NCI-H82 (cell line): ENCODE measurements at regions not wholly inside any gene's neighbourhood (a gene's known extent, or its start where the extent isn't known, plus 50 kb on each side); places are given as distances from the start of the nearest gene placed in this dataset.
A peak's percentile ranks its signal among the peaks of the same experiment; 100 is the strongest.
"Not testable (repeated sequence)": the region's sequence is repeated elsewhere in the genome, so short reads cannot be mapped to it uniquely, and the experiment has no call there.

Experiments
- DNase-seq: peaks from one replicate; lab custom pipeline; 2025; lab: John Stamatoyannopoulos, UW

DNA sequence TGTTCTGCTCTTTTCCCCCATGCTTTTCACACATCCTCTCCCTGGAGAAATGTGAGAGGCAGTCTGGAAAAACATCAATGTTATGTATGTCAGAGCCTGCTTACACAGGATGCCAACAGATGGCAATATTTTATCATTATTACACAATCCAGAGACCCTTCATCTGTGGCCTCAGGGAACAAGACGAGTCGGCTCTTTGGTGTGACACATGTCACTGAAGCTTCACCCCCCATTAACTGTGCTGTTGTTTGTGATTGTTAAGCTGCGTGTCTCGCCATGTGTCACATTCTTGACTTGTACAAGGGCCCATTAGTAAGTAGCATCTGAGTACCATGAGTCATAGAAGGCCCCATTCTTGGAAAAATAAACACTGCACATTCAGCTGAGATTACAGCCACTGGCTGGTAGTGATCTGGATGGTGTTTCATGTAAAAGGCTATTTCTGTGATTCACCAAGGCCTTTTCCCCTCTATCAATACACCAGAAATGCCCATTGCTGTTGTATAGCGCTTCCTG is 682.1 kb upstream of the SOX9 start:
- no peak for DNase-seq

DNA sequence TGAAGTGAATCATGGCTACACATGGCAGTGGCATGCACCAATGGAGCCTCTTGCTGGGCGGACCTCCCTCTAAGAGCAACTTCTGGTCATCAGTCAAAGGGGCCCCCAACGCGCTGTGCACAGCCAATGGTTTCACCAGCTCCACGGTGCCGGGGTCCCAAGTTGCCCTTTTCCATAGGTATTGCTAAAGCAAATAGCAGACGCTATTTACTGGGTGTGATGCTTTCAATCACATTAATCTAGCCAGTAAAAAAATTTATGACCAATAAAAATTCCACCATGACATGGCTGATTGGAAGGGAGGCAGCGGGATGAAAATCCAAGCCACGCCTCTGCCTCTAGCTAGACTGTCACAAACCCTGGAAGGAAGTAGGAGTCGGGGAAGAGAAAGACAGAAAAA is 680.3 kb upstream of the SOX9 start:
- no peak for DNase-seq

DNA sequence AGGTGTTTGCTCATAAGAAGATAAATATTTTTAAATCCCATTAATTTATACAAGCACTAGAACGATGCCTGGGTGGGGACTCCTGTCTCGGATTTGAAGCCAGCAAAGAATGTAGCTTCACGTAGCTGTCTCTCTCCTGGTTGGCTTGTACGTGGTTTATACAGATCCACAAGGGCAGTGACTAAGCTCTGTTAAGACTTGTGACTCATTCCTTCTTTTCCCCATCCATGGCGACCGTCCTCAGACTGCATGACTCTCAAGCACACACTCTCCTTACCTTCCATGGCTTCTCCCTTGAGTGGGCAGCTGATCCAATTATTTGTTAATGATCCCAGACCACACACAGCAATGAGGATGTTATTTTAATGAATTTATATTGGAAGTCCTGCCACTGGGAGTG is 679.7 kb upstream of the SOX9 start:
- DNase-seq, result peak; percentile 39

DNA sequence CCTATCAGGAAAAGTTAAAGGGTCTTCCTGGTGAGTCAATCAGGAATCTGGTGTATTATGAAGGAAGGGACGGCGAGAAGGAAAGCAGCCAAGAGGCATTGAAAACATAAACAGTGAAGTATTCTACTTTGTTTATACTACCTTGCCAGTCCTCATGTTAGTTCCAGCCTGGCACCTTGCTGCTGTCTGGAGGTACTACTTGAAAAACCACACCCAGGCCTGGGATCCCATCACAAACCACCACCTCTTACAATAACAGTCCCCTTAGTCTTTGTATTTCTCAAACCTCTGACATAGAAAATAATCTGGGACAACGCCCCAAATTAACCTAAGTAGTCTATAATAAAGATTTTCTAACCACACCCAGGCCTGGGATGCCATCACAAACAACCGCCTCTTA is 676.7 kb upstream of the SOX9 start:
- no peak for DNase-seq

DNA sequence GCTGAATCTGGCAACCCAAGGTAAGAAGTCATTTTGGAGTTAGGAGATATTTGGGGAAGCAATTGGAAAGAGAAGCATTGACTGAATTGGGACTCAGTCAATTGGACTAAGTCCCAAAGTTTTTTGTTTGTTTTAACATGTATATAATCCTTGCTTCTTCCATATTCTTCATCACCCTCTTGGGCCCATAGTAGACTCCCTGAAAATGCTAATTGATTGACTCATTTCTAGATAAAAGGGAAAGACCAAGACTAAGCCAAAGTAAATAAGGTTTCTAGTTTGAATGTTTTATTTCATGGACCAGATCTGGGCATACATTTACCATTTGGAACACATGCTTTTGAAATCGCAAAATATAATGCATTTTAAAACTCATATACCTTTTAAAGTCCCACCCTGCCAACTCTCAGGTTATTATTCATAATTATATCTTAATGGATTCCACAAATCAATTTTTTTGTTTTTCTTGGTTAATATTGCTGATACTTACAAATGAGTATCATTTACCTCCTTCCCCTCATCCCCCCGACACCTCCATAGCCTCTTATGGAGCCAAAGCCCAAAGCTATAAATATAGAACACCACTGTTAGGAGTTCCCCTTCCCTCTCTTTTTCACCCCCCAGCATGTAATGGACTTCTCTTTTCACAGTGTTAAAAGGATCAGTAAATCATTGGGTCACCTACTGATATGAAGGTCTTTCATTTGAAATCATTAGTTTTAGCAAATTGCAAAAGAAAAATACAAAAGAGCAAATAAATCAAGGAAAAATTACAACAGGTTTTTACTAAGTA is 674.0 kb upstream of the SOX9 start:
- DNase-seq, result no peak

DNA sequence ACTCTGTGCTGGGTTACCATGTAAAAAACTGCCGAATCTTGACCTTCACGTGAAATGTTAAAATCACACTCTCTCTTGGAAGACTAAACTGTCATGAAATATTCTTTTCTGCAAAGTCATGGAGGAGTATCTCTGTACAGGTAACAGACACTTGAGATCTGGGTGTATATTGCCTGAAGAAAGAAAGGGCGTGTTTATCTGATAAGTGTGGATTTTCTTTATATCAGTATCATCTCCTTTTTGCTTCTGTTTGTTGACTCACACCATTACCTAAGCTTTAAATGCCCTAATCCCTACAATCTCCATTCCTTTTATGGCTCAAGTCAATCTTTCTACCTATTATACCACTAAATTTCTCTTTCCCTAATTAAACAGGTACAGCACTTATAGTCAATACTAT is 673.2 kb upstream of the SOX9 start:
- no peak for DNase-seq

DNA sequence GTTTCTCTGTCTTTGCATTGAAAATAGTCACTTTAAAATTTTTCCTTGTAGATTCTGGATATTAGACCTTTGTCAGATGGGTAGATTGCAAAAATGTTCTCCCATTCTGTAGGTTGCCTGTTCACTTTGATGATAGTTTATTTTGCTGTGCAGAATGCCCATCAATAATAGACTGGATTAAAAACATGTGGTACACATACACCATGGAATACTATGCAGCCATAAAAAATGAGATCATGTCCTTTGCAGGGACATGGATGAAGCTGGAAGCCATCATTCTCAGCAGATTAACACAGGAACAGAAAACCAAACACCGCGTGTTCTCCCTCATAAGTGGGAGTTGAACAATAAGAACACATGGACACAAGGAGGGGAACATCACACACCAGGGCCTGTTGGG is 670.2 kb upstream of the SOX9 start:
- DNase-seq, result not testable (repeated sequence)

DNA sequence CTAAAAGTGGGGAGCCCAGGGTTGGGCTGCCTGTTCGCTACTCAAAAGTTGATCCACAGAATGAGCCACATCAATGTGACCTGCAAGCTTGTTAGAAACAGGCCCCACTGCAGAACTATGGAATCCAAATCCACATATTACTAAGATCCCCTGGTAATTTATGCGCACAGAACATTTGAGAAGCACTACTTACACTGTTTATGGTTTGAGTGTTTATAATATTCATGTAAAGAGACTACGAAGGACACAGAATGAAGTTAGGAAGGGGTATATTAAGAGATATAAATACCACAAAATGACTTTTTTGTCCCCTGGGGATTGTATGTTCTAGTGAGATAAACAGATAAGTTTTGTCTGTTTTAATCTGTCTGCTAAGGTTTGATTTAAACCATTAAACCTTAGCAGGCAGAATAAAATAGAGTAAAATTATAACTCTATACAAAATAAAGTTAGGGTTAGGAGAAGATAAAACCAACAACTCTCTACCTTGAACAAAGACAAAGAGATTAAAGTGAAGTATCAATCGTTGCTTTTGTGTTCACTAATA is 666.9 kb upstream of the SOX9 start:
- DNase-seq, result no peak

DNA sequence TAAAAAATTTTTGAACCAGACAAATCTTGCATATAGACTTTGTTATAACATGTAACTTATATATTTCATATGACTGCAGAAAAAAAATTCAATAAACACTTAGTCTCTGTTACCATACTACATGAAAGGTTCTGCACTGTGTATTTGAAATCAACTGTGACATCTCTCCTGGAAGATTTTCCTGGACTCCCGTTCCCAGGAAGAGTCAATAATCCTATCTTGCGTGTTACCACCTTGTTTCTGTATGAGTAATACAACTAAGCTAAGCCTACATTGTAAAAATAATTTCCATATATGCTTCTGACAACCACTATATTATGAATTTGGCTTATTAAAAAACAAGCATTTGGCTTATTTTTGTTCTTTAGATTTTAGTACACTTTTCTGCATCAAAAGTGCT is 665.6 kb upstream of the SOX9 start:
- DNase-seq, result no peak

DNA sequence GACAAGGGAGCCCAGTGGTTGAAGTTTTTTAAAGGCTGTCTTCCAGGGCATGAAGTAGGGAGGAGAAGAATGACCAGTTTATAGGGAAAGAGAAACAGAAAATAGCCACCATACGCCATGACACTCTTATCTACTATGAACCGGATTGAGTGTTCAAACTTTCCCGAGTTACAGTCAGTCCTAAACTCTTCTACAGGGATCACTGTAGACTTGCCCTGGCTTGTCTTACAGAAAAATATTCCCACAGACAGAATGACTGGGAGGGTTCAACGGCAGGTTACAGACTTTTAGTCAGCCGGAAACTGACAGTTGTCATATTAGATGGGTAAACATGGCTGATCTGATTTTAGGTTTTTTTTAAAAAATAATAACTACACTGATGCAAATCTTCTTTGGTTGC is 662.5 kb upstream of the SOX9 start:
- no peak for DNase-seq

DNA sequence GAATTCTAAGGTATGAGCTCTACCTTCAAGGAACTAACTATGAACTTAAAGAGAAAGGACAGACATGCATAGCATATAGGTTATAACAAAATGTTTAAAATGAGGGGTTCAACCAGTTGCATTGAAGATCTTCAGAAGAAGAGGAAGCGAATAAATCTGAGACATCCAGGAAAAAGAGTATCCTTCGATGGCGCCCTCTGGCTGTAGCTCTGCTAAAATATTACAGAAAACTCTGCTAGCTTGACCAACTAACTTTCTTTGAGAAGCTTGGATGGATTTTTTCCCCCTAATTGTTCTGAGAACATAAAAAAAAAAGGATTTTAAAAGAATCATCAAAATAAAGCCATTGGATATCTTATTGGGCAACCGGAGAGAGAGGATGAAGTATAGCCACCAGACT is 659.9 kb upstream of the SOX9 start:
- DNase-seq, result peak; percentile 0

DNA sequence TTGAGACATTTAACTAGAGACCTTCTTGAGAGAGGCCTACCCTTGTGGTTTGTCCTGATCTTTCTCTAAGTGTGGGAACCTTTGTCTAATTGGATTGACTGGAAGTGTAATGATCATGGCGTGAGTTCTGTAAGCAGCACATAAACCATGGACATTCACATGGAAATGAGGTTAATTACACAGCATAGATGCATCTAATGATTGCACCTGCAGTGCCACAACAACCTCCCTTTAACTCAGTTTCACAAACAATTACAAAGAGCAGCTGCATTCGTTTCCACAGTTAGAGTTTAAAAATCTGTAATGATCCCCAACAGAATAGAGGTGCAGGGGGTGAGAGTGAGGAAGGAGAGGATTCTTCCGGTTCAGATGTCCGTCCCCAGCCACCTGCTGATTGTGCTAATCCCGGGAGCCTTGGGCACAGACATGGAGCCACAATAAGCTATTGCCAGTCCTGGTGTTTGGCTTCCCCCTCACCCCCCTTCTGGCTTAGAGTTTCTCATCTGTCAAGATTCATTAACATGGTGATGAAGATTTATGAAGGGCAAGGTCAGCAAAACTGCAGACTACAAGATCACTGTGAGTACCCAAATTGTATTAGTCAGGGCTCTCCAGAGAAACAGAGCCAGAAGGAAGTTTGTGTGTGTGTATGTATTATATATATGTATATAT is 659.2 kb upstream of the SOX9 start:
- peak; percentile 41 for DNase-seq

DNA sequence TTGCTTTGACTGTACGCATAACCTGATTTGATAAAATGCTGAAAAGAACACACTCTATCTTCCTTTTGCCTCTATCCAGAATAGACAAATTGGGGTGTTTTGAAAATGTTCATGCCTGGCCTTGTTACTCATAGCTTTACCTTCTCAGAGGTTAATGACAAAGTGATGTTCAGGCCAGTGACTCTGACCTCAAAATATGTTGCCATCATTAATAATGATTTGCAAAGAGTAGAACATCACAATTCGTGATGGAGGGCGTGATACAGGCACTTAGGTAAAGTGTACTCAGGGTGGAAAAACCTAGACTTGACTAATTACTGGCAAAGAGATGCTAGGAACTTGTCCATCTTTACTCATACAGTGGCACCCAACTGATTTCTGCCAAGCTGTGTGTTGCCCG is 656.6 kb upstream of the SOX9 start:
- DNase-seq, result no peak

DNA sequence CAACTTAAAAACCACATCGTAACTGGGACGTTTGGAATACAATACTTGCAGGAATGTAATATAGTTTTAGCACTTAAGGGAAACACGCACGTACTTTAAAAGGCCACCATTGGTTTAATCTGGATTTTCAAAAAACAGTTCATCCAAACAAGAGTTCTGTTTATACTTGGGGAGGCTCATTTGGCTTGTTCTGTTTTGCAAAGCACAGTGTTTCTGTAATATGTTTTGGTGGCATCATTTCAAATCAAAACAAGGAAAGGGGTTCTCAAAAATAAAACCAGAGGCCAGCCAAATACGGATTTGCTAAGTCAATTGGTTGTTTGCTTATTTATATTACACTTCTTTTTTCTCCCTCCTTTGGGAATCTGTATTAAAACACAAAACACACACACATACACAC is 656.1 kb upstream of the SOX9 start:
- DNase-seq, result no peak

DNA sequence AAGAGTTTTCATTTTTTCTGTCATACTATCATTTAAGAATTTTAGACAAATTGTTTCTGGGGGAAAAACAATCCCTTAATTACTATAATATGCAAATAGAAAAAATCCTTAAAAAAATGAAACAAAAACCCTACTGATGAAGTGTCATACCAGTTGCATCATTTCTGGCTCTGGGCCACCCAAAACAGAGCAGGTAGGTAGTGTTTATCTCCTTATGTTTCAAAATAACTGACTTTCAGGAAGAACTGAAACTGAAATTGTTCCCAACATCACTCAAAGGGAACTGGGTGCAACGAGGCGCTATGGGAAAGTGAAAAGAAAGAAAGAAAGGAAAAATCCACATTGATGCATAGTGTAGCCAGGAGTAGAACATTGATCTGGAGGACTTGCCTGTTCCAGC is 653.1 kb upstream of the SOX9 start:
- no peak for DNase-seq

DNA sequence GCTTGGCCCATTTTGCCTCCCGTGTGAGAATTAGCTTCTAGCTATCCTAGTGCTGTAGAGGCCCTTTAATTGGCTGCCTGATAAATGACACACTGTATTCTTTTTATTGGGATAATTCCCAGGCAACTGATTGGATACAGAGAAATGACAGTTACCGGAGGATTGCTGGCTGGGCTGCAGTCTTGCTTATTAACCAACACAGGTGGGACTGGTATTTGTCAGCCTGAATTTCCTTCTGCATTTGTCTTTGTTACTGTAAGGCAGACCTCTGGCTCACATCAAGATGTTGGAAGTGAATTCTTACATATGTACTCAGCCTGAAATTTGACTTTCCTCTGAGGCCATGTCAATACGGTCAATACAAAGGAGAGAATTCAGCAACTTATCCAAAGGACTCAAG is 650.8 kb upstream of the SOX9 start:
- no peak for DNase-seq

DNA sequence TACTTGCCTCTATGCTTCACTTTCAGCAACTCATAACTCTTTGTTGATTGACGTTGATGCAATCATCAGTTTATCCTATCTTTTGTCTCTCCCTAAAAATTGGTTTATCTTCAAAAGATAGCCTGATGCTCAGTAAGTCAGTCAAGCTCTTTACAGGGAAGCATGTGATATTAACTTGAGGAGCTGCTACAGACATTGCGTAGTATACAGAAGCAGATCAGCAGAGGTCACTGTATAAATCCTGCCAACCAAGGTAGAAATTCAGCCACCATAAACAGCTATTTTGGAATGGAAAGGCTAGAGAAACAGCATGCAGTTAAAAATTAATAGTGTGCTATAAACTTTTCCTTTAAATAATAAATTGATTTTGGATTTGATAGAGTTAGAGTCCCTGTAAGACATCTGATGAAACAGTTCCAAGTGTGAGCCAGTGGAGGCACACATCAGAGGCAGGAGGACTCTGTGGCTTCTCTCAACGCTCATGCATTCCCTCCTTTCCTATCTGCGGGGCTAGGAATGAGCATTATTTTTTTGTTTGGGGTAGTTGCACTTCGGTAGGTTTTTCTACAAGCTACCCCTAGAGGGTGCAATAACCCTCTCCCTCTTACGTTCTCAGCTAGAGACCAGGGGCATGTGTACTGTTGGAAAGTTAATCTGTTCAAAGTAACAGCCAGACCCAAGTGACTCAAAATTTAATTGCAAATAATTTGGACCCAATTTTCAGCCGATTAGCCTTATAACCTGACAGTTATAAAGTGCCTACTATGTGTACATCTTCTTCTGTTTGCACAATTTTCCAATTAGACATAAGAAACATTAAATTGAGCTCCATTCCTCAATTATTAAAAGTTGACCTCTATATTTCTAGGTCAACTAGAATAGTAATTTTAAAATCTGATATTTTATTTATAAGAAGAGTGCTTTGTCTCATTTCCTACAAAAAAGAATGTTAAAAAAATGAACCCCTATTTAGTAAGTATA is 647.7 kb upstream of the SOX9 start:
- DNase-seq, result peak; percentile 79

DNA sequence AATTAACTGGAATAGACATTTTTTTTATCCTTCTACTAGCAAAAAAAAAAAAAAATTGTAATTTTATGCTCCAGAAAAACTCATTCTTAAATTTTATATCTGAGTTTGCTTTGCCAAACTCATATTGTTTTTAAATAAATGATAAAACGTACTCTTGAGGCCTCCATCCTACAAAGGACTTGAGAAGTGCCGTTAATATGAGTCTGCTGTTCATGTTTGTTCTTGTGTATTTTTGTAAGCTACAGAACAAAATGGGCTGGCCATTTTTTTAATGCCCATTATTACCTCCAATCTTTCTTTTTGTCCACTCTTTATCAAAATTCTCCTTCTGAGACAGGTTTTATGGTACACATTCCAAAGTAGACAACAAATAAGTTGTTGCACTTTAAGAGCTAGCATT is 643.5 kb upstream of the SOX9 start:
- no peak for DNase-seq

DNA sequence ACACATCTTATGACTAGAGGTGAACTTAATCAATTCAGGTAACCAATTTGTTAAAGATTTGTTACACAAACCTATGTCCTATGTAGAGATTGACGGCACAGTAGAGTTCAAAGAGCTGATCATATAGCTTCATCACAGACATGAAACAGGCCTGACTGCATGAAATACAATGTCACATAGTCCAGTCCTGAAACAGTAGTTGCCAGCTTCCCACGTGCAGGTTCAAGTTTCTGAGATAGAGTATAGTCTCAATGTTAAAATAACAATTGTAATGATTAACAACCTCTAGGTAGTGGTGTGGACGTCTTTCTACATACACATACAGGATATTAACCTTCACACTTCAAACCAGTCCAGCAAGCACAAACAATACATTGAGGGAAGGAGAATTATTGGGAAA is 640.7 kb upstream of the SOX9 start:
- DNase-seq, result no peak

DNA sequence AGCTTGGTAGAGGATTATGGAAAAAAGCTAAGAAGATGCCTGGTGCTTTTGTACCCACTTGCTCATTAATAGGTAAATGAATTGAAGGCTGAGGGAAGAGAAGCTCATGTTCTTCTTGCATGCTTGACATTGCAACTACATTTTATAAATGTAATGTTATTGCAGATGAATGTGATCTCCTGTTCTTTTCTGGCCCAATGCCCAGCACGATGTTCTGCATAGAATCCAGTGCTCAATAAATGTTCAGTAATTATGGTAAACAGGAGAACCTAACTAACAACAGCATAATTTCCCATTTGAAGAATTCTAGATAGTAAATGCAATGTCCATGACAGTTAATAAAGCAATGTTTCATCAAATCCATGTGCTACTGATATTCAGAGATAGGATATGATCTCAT is 638.2 kb upstream of the SOX9 start:
- no peak for DNase-seq

DNA sequence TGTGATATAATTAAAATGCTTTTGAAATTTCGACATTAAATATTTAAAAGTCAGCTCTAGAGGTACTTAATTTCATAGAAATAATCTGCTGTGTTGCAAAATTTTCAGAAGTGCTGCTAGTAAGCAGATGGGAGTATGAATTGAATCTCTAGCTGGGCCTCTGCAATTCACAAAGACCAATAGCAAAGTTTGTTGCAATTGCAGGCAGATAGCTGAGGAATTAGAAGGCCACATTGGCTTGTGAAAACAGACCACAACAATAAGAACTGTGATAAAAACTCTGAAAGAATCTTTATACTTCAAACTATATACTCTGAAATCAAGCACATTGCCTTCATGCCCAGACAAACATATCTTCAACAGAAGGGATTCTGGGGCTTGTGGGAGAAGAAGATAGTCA is 636.3 kb upstream of the SOX9 start:
- no peak for DNase-seq

DNA sequence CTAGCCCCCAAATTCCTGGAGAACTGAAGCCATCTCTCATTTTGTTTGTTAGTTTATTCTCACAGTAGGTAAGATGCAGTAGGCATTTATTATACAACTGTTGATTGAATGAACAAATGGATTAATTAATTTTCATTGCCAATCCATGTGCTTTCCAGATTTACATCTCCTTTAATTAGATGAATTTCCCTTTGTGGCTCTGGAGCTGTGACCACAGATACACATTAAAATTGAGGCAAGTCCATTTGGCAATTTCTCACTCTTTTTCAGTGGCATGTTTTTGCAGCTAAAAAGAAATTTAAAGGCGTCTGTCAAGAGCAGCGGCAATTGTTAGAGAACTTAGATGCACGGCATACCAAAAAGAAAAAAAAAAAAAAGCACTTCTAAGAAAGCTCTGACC is 635.4 kb upstream of the SOX9 start:
- DNase-seq, result no peak
